Fibroblast of skin of back (primary cell): ENCODE measurements at regions not wholly inside any gene's neighbourhood (a gene's known extent, or its start where the extent isn't known, plus 50 kb on each side); places are given as distances from the start of the nearest gene placed in this dataset.
"Not testable (repeated sequence)": the region's sequence is repeated elsewhere in the genome, so short reads cannot be mapped to it uniquely, and the experiment has no call there.

ENCODE experiments used
- DNase-seq: peaks from one replicate; pipeline ENCODE4 v3.0.0-alpha.2; 2013

- no peak for DNase-seq
Measured at GRCh38 chr6:164692772-164693510, 616.5 kb downstream of the C6orf118 start.

- DNase-seq, result no peak
Measured at GRCh38 chr6:164690702-164691500, 618.5 kb downstream of the C6orf118 start.

- DNase-seq, result no peak
Measured at GRCh38 chr6:164690241-164690640, 619.2 kb downstream of the C6orf118 start.

GRCh38 chr6:164665328-164665727 lies 644.1 kb downstream of the C6orf118 start:
- DNase-seq, result no peak

- DNase-seq, result no peak
Measured at GRCh38 chr6:164663634-164664033, 645.8 kb downstream of the C6orf118 start.

GRCh38 chr6:164661716-164662115 lies 647.7 kb downstream of the C6orf118 start:
- no peak for DNase-seq

GRCh38 chr6:164660781-164661180 lies 648.6 kb downstream of the C6orf118 start:
- no peak for DNase-seq

GRCh38 chr6:164640956-164641355 lies 668.4 kb downstream of the C6orf118 start:
- DNase-seq, result no peak

- DNase-seq, result no peak
Measured at GRCh38 chr6:164628302-164628931, 681.0 kb downstream of the C6orf118 start.

GRCh38 chr6:164616917-164617524 lies 692.4 kb downstream of the C6orf118 start:
- DNase-seq, result no peak

- no peak for DNase-seq
Measured at GRCh38 chr6:164612751-164613150, 696.7 kb downstream of the C6orf118 start.

GRCh38 chr6:164610859-164611258 lies 698.5 kb downstream of the C6orf118 start:
- DNase-seq, result not testable (repeated sequence)

- DNase-seq, result not testable (repeated sequence)
Measured at GRCh38 chr6:164602415-164602814, 707.0 kb downstream of the C6orf118 start.

- DNase-seq, result no peak
Measured at GRCh38 chr6:164581563-164581962, 727.8 kb downstream of the C6orf118 start.

GRCh38 chr6:164579035-164579434 lies 730.4 kb downstream of the C6orf118 start:
- no peak for DNase-seq

GRCh38 chr6:164578616-164579015 lies 730.8 kb downstream of the C6orf118 start:
- no peak for DNase-seq

GRCh38 chr6:164570801-164571200 lies 738.6 kb downstream of the C6orf118 start:
- no peak for DNase-seq

GRCh38 chr6:164569509-164569908 lies 739.9 kb downstream of the C6orf118 start:
- no peak for DNase-seq

GRCh38 chr6:164563924-164564323 lies 745.5 kb downstream of the C6orf118 start:
- no peak for DNase-seq

GRCh38 chr6:164561656-164562055 lies 747.7 kb downstream of the C6orf118 start:
- no peak for DNase-seq

- DNase-seq, result no peak
Measured at GRCh38 chr6:164554700-164555476, 754.5 kb downstream of the C6orf118 start.

GRCh38 chr6:164554226-164554625 lies 755.2 kb downstream of the C6orf118 start:
- DNase-seq, result no peak
